GM12872 (cell line): ENCODE measurements at regions not wholly inside any gene's neighbourhood (a gene's known extent, or its start where the extent isn't known, plus 50 kb on each side); places are given as distances from the start of the nearest gene placed in this dataset.

Experiments used
- TF ChIP-seq, protein P1 (sequence below): IDR thresholded peaks from 3 replicates; pipeline ENCODE4 v1.5.1; 2011; ENCODE audit warnings: low read depth, mild to moderate bottlenecking, low read length, moderate library complexity; ENCODE audit not compliant: insufficient read depth

DNA sequence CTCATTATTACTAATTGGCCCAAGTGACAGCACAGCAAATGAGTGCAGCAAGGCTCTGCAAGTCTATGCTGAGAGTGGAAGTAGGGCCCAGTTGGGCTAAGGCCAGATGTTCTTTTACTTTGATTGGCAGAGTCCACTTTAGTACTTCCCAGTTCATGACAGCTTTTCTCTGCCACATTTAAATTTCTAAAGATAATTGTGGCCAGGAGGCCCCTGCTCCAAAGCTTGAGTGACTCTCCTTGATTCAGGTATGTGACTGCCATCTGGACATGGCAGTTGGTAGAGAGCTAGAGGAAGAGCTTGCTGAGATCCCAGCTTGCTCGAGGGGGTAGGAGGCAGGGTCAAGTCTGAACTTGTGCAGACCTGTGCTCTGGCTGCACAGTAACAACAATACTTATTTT is 154.1 kb downstream of the CARTPT start:
- TF ChIP-seq, protein P1, sequence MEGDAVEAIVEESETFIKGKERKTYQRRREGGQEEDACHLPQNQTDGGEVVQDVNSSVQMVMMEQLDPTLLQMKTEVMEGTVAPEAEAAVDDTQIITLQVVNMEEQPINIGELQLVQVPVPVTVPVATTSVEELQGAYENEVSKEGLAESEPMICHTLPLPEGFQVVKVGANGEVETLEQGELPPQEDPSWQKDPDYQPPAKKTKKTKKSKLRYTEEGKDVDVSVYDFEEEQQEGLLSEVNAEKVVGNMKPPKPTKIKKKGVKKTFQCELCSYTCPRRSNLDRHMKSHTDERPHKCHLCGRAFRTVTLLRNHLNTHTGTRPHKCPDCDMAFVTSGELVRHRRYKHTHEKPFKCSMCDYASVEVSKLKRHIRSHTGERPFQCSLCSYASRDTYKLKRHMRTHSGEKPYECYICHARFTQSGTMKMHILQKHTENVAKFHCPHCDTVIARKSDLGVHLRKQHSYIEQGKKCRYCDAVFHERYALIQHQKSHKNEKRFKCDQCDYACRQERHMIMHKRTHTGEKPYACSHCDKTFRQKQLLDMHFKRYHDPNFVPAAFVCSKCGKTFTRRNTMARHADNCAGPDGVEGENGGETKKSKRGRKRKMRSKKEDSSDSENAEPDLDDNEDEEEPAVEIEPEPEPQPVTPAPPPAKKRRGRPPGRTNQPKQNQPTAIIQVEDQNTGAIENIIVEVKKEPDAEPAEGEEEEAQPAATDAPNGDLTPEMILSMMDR: no peak

DNA sequence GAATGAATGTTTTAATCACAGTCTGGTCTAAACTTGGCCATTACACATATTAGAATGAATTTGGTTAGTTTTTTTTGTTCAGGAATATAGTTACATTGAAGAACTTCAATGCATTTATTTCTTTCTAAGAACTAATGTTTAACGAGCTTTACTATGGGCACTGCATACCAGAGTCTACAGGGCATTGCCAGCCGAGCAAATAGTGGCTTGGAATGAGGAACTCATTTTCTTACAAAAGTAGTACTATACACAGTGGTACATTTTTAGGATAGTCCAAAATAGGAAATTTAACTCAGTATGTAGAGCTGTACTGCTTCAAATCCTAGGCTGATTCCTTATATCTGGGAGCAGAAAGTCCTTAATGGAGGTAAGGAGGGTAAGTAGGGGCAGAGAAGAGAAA is 155.4 kb downstream of the CARTPT start:
- TF ChIP-seq, protein P1: no peak

DNA sequence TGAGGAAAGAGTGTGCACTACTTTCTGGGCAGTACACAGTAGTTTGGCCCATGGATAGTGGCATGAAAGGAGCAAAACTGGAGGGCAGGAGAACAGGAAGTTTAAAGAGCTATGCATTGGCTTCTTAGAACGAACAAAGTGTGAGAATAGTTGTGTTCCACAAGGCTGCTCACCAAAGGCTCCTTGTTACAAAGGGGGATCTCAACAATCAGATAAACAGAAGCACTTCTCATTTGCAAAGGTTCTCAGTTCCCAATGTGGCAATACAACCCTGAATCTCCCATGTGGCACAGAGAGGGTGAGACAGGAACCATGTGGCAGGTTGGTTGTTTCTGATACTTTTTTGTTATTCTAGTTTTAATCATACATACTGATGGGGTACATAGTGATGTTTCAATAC is 158.4 kb downstream of the CARTPT start:
- TF ChIP-seq, protein P1: no peak

DNA sequence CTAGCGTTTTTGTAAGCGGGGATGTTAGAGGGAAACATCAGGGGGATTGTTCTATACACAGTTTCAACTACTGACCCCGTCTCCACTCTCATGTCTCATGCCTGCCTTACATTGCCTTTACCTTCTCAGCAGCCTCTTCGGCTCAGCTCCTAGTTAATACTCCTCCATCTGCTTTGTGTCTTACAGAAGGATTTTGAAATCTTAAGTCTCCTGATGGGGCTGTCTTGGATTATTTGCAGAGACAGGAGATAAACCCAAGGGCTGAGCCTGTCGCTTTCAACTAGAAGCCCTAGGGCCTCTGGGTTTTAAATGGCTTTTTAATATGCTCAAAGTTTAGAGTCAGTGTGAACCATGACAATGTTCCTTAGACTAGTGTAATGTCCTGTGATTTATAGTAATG is 161.5 kb downstream of the CARTPT start:
- TF ChIP-seq, protein P1: no peak

DNA sequence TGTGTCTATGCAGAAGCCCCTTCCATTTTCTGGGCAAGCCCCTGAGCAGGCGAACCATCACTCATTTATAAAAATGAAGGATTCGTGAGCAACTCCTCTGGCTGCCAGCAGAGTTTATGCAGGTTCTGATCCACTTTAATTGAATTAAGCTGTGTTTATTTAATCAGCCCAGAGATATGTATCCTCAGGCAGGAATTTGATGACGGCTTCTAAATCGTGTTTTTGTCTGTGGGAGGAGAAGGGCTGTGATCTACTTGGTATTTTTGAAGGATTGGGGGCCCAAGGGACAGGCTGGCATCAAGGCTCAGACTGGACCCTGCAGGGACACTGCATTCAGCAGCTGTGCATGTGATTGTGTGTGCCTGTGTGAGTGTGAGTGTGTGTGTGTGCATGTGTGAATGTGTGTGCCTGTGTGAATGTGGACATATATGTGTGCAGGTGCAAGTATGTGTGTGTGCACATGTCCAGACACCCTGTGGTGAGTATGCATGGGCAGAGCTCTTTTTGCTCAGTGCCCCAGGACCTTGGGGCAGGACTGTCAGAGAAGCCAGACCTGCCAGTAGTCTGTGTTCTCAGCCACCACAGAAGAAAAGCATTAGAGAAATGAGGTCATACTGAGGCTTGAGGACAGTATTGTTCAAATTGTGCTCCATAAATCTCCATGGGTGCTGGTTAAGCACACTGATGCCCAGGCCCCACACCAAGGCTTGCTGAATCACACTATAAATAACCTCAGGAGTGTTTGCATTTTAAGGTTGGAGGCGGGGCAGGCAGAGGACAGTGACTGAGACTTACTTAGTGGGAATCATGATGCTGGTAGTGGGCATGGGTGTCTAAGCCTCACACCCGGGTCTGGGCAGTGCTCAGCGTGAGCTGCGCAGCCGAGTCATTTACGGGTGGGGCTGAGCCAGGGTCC is 164.0 kb downstream of the CARTPT start:
- TF ChIP-seq, protein P1: no peak

DNA sequence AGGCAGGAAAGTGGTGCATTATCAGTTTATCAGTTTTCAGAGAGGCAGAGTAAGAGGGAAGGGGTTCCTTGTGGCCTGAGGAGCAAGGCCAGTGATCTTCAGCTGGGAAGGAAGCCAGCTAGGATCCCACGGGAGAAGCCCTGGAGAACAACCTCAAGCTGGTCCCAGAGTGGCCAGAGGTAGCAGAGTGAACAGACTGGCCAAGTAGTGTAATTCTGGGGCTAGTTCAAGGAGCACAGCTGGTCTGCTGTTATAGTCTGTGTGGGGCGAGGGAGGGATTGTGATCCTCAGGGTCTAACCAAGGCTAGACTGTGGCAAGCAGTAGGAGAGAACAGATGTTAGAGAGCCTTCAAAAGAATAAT is 164.6 kb downstream of the CARTPT start:
- TF ChIP-seq, protein P1: no peak

DNA sequence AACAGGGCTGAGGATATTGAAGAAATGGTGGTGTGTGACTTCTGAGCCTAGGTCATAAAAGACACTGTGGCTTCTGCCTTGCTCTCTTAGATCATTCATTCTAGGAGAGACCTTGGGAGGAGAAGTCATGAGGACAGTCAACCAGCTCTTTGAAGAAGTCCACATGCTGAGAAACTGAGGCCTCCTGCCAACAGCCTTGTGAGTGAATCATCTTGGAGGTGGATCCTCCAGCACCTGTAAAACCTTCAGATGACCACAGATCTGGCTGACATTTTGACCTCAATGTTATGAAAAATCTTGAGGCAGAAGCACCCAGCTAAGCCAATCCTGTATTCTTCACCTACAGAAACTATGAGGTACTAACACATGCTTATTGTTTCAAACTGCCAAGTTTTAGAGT is 165.9 kb downstream of the CARTPT start:
- TF ChIP-seq, protein P1: no peak
